Peyer's patch (tissue), 4 donors: ENCODE measurements at regions not wholly inside any gene's neighbourhood (a gene's known extent, or its start where the extent isn't known, plus 50 kb on each side); places are given as distances from the start of the nearest gene placed in this dataset.

Source experiments
- POLR2A ChIP-seq, 2 donors: fragments of 450-650 bp; IDR thresholded peaks; one replicate each; pipeline ENCODE4 v1.5.1; 2017; ENCODE audit warnings: antibody characterized with exemption in 2 of 2, mild to moderate bottlenecking in 2 of 2, moderate library complexity in 2 of 2
- TF ChIP-seq, protein P1 (sequence below), 6 experiments: fragments of 450-650 bp in 4 of 6; fragments of 200-600 bp in 2 of 6; sonication (generic) in 1 of 6; IDR thresholded peaks; one replicate each; pipeline ENCODE4 v1.5.1; 2017 to 2019; ENCODE audit warnings: antibody characterized with exemption in 6 of 6, mild to moderate bottlenecking in 3 of 6, moderate library complexity in 1 of 6

DNA sequence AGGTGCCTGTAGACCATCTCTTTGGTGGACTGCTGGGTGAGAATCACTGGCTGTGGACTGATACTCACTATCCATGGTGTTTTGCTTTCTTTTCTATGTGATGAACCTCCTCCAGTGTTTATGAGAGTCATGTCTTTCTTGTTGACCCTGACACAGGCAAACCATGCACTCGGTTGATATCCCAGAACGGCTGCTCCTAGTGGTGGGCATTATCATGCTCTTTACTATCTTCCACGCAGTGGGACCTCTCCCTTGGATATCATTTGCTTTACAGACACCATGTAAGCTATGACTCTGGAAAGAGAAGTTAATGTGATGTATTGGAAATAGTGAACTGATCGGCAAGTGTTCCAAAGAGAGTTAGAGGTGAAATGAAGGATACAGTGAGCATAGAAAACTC lies 1455.6 kb downstream of the BRINP3 start:
- TF ChIP-seq, protein P1, sequence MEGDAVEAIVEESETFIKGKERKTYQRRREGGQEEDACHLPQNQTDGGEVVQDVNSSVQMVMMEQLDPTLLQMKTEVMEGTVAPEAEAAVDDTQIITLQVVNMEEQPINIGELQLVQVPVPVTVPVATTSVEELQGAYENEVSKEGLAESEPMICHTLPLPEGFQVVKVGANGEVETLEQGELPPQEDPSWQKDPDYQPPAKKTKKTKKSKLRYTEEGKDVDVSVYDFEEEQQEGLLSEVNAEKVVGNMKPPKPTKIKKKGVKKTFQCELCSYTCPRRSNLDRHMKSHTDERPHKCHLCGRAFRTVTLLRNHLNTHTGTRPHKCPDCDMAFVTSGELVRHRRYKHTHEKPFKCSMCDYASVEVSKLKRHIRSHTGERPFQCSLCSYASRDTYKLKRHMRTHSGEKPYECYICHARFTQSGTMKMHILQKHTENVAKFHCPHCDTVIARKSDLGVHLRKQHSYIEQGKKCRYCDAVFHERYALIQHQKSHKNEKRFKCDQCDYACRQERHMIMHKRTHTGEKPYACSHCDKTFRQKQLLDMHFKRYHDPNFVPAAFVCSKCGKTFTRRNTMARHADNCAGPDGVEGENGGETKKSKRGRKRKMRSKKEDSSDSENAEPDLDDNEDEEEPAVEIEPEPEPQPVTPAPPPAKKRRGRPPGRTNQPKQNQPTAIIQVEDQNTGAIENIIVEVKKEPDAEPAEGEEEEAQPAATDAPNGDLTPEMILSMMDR (IDR thresholded peaks at IDR 0.05) = no peak
- TF ChIP-seq POLR2A (IDR thresholded peaks at IDR 0.05) = no peak
